Choroid plexus epithelial cell (primary cell): ENCODE measurements at regions not wholly inside any gene's neighbourhood (a gene's known extent, or its start where the extent isn't known, plus 50 kb on each side); places are given as distances from the start of the nearest gene placed in this dataset.

Experiments used
- DNase-seq: peaks from one replicate; pipeline ENCODE4 v3.0.0-alpha.2; 2010; ENCODE audit warnings: low read depth
- H3K4me3 ChIP-seq: 2 replicates; pipeline ENCODE4 v1.5.1; 2011; ENCODE audit warnings: low read depth, mild to moderate bottlenecking, control low read depth, low read length, moderate library complexity
- CTCF ChIP-seq: conservative IDR thresholded peaks from 2 replicates; pipeline ENCODE4 v1.5.1; 2011; ENCODE audit warnings: low read depth, mild to moderate bottlenecking, control low read depth, inconsistent platforms, low read length, moderate library complexity

DNA sequence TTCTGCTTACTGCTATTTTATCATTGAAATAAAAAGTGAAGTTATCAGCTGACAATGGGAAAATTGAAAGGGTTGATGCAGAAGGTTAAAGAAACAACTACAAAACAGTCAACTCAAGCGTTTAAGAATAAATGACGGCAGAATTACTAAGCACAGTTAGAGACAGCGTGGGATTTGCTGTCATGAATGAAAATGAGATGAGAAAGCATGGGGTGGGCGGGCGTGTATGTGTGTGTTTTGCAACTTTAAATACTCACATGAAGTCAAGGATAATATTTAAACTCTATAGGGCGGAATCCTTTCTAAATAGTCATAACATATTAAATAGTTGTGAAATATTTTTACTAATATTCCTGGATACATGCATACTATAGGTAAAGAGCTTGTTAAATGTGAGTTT is 450.8 kb downstream of the ETV1 start:
- TF ChIP-seq CTCF, result no peak
- no peak overlapping the region for H3K4me3 ChIP-seq
- DNase-seq, result peak; percentile 57

DNA sequence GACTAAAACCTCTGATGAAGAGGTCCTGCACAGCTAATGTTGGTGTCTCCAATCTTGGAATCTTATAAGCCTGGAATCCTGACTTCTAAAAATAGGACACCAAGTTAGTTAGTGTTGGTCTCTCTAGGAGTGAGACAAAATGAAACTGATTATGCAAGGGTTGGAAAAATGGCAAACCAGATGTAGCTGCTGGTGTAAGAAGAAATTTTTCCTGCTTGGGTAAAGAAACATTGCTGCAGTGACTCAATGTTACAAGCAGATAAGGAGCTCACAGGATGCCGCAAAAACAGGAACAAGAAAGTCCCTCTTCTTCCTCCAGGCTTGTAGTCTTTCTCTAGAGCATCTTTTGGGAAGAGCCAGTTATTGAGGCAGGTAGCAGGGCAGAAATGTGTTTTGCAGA is 449.0 kb downstream of the ETV1 start:
- no peak overlapping the region for H3K4me3 ChIP-seq
- peak; percentile 79 for DNase-seq
- no peak for TF ChIP-seq CTCF

DNA sequence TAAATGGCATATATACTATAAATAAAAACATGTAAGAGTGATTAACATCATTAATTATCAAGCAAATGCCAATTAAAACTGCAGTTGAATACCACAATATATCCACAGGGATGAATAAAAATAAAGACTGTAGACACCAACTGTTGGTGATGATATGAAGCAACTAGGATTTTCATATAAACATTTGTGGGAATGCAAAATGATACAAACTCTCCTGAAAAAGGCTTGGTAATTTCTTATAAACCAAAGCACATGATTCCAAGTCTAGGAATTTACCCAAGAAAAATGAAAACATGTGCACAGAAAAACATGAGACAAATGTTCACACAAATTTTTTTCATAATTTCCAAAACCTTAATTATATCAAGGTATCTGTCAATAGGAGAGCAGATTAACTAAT is 448.1 kb downstream of the ETV1 start:
- no peak for DNase-seq
- TF ChIP-seq CTCF, result no peak
- H3K4me3 ChIP-seq, result no peak overlapping the region

DNA sequence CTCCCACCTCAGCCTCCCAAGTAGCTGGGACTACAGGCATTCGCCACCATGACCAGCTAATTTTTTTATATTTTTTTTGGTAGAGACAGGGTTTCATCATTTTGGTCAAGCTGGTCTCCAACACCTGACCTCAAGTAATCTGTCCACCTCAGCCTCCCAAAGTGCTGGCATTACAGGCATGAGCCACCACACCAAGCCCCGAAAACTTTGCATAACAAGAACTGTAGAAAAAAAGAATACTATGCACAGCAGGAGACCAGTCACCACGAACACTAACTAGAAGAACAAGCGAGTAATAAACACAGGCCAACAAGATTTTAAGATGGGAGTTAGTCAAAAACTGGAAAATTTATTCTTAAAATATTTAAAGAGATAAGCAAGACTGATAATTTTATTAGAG is 447.0 kb downstream of the ETV1 start:
- no peak overlapping the region for H3K4me3 ChIP-seq
- no peak for DNase-seq
- no peak for TF ChIP-seq CTCF

DNA sequence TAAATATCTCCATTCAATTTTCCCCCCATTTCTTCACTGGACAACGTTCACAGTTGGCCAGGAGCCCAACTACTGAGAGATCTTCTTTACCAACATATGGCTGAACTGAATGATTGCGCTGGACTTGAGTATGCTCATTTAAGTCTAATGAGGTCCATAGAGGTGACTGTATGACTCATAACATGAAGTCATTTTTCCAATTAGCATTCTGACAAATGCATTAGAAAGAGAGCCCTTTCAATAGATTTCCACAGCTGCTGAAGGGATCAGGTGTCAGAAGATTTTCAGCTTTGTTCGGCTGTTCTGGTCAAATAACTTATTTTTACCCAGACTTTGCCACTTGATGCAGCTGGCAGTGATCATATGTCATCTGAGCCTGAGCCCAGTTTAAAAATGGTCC is 438.0 kb downstream of the ETV1 start:
- TF ChIP-seq CTCF, result no peak
- DNase-seq, result no peak
- no peak overlapping the region for H3K4me3 ChIP-seq

GRCh38 chr7:13560441-13560840 is 429.0 kb downstream of the ETV1 start:
- no peak for TF ChIP-seq CTCF
- no peak overlapping the region for H3K4me3 ChIP-seq
- peak; percentile 46 for DNase-seq

- no peak for TF ChIP-seq CTCF
- DNase-seq, result no peak
- no peak overlapping the region for H3K4me3 ChIP-seq
Observed at GRCh38 chr7:13563257-13563656, 426.2 kb downstream of the ETV1 start.
